ENCODE measurements at regions not wholly inside any gene's neighbourhood (a gene's known extent, or its start where the extent isn't known, plus 50 kb on each side); places are given as distances from the start of the nearest gene placed in this dataset.
"Not testable (repeated sequence)": the region's sequence is repeated elsewhere in the genome, so short reads cannot be mapped to it uniquely, and the experiment has no call there.

GRCh38 chr14:55910601-55911243, 207.5 kb upstream of the PELI2 start:
- ChIA-PET POLR2A (no interaction called here), CTCF (no interaction called here)
- no peaks in the 10 kb centered on the region for H3K9me3 Mint-ChIP-seq
- Histone ChIP-seq H3K9me3 (ENCODE audit: control insufficient read depth in 2 of 3, low read length in 3 of 3) (no peaks in the 10 kb centered on the region), H3K4me3 (ENCODE audit: low read length) (no peak overlapping the region), H3K4me1 (ENCODE audit: control insufficient read depth in 2 of 2, insufficient read depth in 2 of 2, low read length in 2 of 2) (no peaks in the 10 kb centered on the region), H3K27me3 (ENCODE audit: control insufficient read depth in 2 of 2, insufficient read depth in 2 of 2, low read length in 2 of 2) (no peaks in the 10 kb centered on the region), H3K27ac (ENCODE audit: low read depth, low read length) (no peak overlapping the region), H3K36me3 (ENCODE audit: control insufficient read depth in 2 of 3, insufficient read depth in 3 of 3, low read length in 3 of 3) (no peaks in the 10 kb centered on the region)
- intact Hi-C loops (cut with micrococcal nuclease): no loop called here
- H3K27me3 Mint-ChIP-seq: peaks cover 4 to 17% (median 10%) of the 10 kb centered on the region in 5 donors
- ATAC-seq (no peak), DNase-seq (no peak)
- H3K4me3 Mint-ChIP-seq: no peak overlapping the region
- no peaks in the 10 kb centered on the region for H3K4me1 Mint-ChIP-seq
- no peak overlapping the region for H3K27ac Mint-ChIP-seq
- no peaks in the 10 kb centered on the region for H3K36me3 Mint-ChIP-seq

- H3K4me1 ChIP-seq (ENCODE audit: control insufficient read depth in 2 of 2, insufficient read depth in 2 of 2, low read length in 2 of 2): no peaks in the 10 kb centered on the region
- no peaks in the 10 kb centered on the region for H3K4me1 Mint-ChIP-seq
- no peaks in the 10 kb centered on the region for H3K9me3 ChIP-seq (ENCODE audit: control insufficient read depth in 2 of 3, low read length in 3 of 3)
- no peak overlapping the region for H3K27ac ChIP-seq (ENCODE audit: low read depth, low read length)
- ATAC-seq (no peak), DNase-seq (no peak)
- no peaks in the 10 kb centered on the region for H3K27me3 ChIP-seq (ENCODE audit: control insufficient read depth in 2 of 2, insufficient read depth in 2 of 2, low read length in 2 of 2)
- ChIA-PET POLR2A (no interaction called here), CTCF (no interaction called here)
- no peaks in the 10 kb centered on the region for H3K36me3 ChIP-seq (ENCODE audit: control insufficient read depth in 2 of 3, insufficient read depth in 3 of 3, low read length in 3 of 3)
- H3K27ac Mint-ChIP-seq: no peak overlapping the region
- no peaks in the 10 kb centered on the region for H3K36me3 Mint-ChIP-seq
- peaks cover 9 to 19% (median 16%) of the 10 kb centered on the region in 5 donors for H3K27me3 Mint-ChIP-seq
- H3K9me3 Mint-ChIP-seq: peaks cover 0 to 5% (median 0%) of the 10 kb centered on the region in 11 donors
- no peak overlapping the region for H3K4me3 Mint-ChIP-seq
- no peak overlapping the region for H3K4me3 ChIP-seq (ENCODE audit: low read length)
- intact Hi-C loops (cut with micrococcal nuclease): no loop called here
Observed at GRCh38 chr14:55911776-55912175, 206.4 kb upstream of the PELI2 start.

- POLR2A ChIA-PET: no interaction called here
- no peak overlapping the region for H3K4me3 ChIP-seq (ENCODE audit: low read length)
- CTCF ChIA-PET: no interaction called here
- ATAC-seq: no peak
- H3K27me3 ChIP-seq (ENCODE audit: control insufficient read depth in 2 of 2, insufficient read depth in 2 of 2, low read length in 2 of 2): no peaks in the 10 kb centered on the region
- intact Hi-C loops (cut with micrococcal nuclease): no loop called here
- no peak overlapping the region for H3K27ac ChIP-seq (ENCODE audit: low read depth, low read length)
- Mint-ChIP-seq H3K27ac (no peak overlapping the region), H3K9me3 (peaks cover 0 to 5% (median 0%) of the 10 kb centered on the region in 11 donors), H3K27me3 (peaks cover 14 to 23% (median 20%) of the 10 kb centered on the region in 5 donors), H3K36me3 (no peaks in the 10 kb centered on the region), H3K4me1 (no peaks in the 10 kb centered on the region), H3K4me3 (no peak overlapping the region)
- H3K36me3 ChIP-seq (ENCODE audit: control insufficient read depth in 2 of 3, insufficient read depth in 3 of 3, low read length in 3 of 3): no peaks in the 10 kb centered on the region
- no peaks in the 10 kb centered on the region for H3K4me1 ChIP-seq (ENCODE audit: control insufficient read depth in 2 of 2, insufficient read depth in 2 of 2, low read length in 2 of 2)
- no peak for DNase-seq
- H3K9me3 ChIP-seq (ENCODE audit: control insufficient read depth in 2 of 3, low read length in 3 of 3): no peaks in the 10 kb centered on the region
Observed at GRCh38 chr14:55912344-55912743, 205.9 kb upstream of the PELI2 start.

GRCh38 chr14:55913324-55914025, 204.7 kb upstream of the PELI2 start:
- H3K4me1 ChIP-seq (ENCODE audit: control insufficient read depth in 2 of 2, insufficient read depth in 2 of 2, low read length in 2 of 2): no peaks in the 10 kb centered on the region
- no peaks in the 10 kb centered on the region for H3K9me3 ChIP-seq (ENCODE audit: control insufficient read depth in 2 of 3, low read length in 3 of 3)
- peaks cover 14 to 29% (median 23%) of the 10 kb centered on the region in 5 donors for H3K27me3 Mint-ChIP-seq
- intact Hi-C loops (cut with micrococcal nuclease): no loop called here
- no peaks in the 10 kb centered on the region for H3K36me3 Mint-ChIP-seq
- ATAC-seq (no peak), DNase-seq (no peak)
- no peaks in the 10 kb centered on the region for H3K4me1 Mint-ChIP-seq
- peaks cover 0 to 5% (median 0%) of the 10 kb centered on the region in 11 donors for H3K9me3 Mint-ChIP-seq
- H3K4me3 ChIP-seq (ENCODE audit: low read length): no peak overlapping the region
- H3K27me3 ChIP-seq (ENCODE audit: control insufficient read depth in 2 of 2, insufficient read depth in 2 of 2, low read length in 2 of 2): no peaks in the 10 kb centered on the region
- no peaks in the 10 kb centered on the region for H3K36me3 ChIP-seq (ENCODE audit: control insufficient read depth in 2 of 3, insufficient read depth in 3 of 3, low read length in 3 of 3)
- H3K27ac Mint-ChIP-seq: no peak overlapping the region
- CTCF ChIA-PET: no interaction called here
- H3K27ac ChIP-seq (ENCODE audit: low read depth, low read length): no peak overlapping the region
- POLR2A ChIA-PET: no interaction called here
- no peak overlapping the region for H3K4me3 Mint-ChIP-seq

GRCh38 chr14:55914771-55915170, 203.4 kb upstream of the PELI2 start:
- peaks cover 14 to 34% (median 23%) of the 10 kb centered on the region in 5 donors for H3K27me3 Mint-ChIP-seq
- ATAC-seq (no peak), DNase-seq (no peak)
- Histone ChIP-seq H3K4me3 (ENCODE audit: low read length) (no peak overlapping the region), H3K27me3 (ENCODE audit: control insufficient read depth in 2 of 2, insufficient read depth in 2 of 2, low read length in 2 of 2) (no peaks in the 10 kb centered on the region), H3K27ac (ENCODE audit: low read depth, low read length) (no peak overlapping the region), H3K4me1 (ENCODE audit: control insufficient read depth in 2 of 2, insufficient read depth in 2 of 2, low read length in 2 of 2) (no peaks in the 10 kb centered on the region), H3K9me3 (ENCODE audit: control insufficient read depth in 2 of 3, low read length in 3 of 3) (no peaks in the 10 kb centered on the region), H3K36me3 (ENCODE audit: control insufficient read depth in 2 of 3, insufficient read depth in 3 of 3, low read length in 3 of 3) (no peaks in the 10 kb centered on the region)
- intact Hi-C loops (cut with micrococcal nuclease): no loop called here
- no peaks in the 10 kb centered on the region for H3K36me3 Mint-ChIP-seq
- peaks cover 0 to 5% (median 0%) of the 10 kb centered on the region in 11 donors for H3K9me3 Mint-ChIP-seq
- H3K4me1 Mint-ChIP-seq: no peaks in the 10 kb centered on the region
- H3K4me3 Mint-ChIP-seq: no peak overlapping the region
- ChIA-PET CTCF (no interaction called here), POLR2A (no interaction called here)
- no peak overlapping the region for H3K27ac Mint-ChIP-seq

GRCh38 chr14:55915456-55915855, 202.8 kb upstream of the PELI2 start:
- Mint-ChIP-seq H3K36me3 (no peaks in the 10 kb centered on the region), H3K9me3 (peaks cover 0 to 7% (median 2%) of the 10 kb centered on the region in 11 donors), H3K27ac (no peak overlapping the region), H3K4me1 (peaks cover 0 to 1% (median 0%) of the 10 kb centered on the region in 7 donors), H3K4me3 (no peak overlapping the region), H3K27me3 (peaks cover 19 to 34% (median 25%) of the 10 kb centered on the region in 5 donors)
- ChIA-PET POLR2A (no interaction called here), CTCF (no interaction called here)
- H3K4me1 ChIP-seq (ENCODE audit: control insufficient read depth in 2 of 2, insufficient read depth in 2 of 2, low read length in 2 of 2): no peaks in the 10 kb centered on the region
- no peaks in the 10 kb centered on the region for H3K27me3 ChIP-seq (ENCODE audit: control insufficient read depth in 2 of 2, insufficient read depth in 2 of 2, low read length in 2 of 2)
- ATAC-seq (no peak), DNase-seq (no peak)
- intact Hi-C loops (cut with micrococcal nuclease): no loop called here
- no peak overlapping the region for H3K27ac ChIP-seq (ENCODE audit: low read depth, low read length)
- no peaks in the 10 kb centered on the region for H3K36me3 ChIP-seq (ENCODE audit: control insufficient read depth in 2 of 3, insufficient read depth in 3 of 3, low read length in 3 of 3)
- no peaks in the 10 kb centered on the region for H3K9me3 ChIP-seq (ENCODE audit: control insufficient read depth in 2 of 3, low read length in 3 of 3)
- H3K4me3 ChIP-seq (ENCODE audit: low read length): no peak overlapping the region

GRCh38 chr14:55919800-55920199, 198.4 kb upstream of the PELI2 start:
- H3K27ac Mint-ChIP-seq; H3K36me3 ChIP-seq (ENCODE audit: control insufficient read depth in 2 of 3, insufficient read depth in 3 of 3, low read length in 3 of 3); intact Hi-C loops (cut with micrococcal nuclease); H3K4me3 Mint-ChIP-seq; H3K4me1 ChIP-seq (ENCODE audit: control insufficient read depth in 2 of 2, insufficient read depth in 2 of 2, low read length in 2 of 2); H3K27me3 ChIP-seq (ENCODE audit: control insufficient read depth in 2 of 2, insufficient read depth in 2 of 2, low read length in 2 of 2); H3K4me1 Mint-ChIP-seq; H3K4me3 ChIP-seq (ENCODE audit: low read length); POLR2A ChIA-PET; H3K9me3 ChIP-seq (ENCODE audit: control insufficient read depth in 2 of 3, low read length in 3 of 3); H3K36me3 Mint-ChIP-seq; H3K9me3 Mint-ChIP-seq; CTCF ChIA-PET; H3K27ac ChIP-seq (ENCODE audit: low read depth, low read length); DNase-seq; ATAC-seq: not testable (repeated sequence)
- peaks cover 16 to 24% (median 21%) of the 10 kb centered on the region in 5 donors for H3K27me3 Mint-ChIP-seq
